Cardiac muscle cell (in vitro differentiated cells and primary cell): ENCODE measurements at regions not wholly inside any gene's neighbourhood (a gene's known extent, or its start where the extent isn't known, plus 50 kb on each side); places are given as distances from the start of the nearest gene placed in this dataset.

Source experiments
- DNase-seq, 2 donors: peaks; one replicate each; pipeline versions ENCODE4 v3.0.0 to v3.0.0-alpha.2; 2010 to 2017; ENCODE audit warnings: low read depth in 1 of 2, low spot score in 1 of 2
- H3K27ac ChIP-seq: fragments of 200-600 bp; sonication (generic); 2 replicates; pipeline ENCODE4 v1.5.1; 2016
- H3K27me3 ChIP-seq: fragments of 200-600 bp; sonication (generic); 2 replicates; pipeline ENCODE4 v1.6.0; 2016; ENCODE audit warnings: control low read depth
- H3K36me3 ChIP-seq: fragments of 200-600 bp; sonication (generic); 2 replicates; pipeline ENCODE4 v1.5.1; 2016; ENCODE audit warnings: control low read depth
- H3K4me1 ChIP-seq: fragments of 200-600 bp; sonication (generic); 2 replicates; pipeline ENCODE4 v1.8.1; 2017; ENCODE audit warnings: low read depth, mild to moderate bottlenecking, mixed run types
- H3K4me3 ChIP-seq: fragments of 200-600 bp; sonication (generic); 2 replicates; pipeline ENCODE4 v1.5.1; 2016; ENCODE audit warnings: mild to moderate bottlenecking
- H3K9me3 ChIP-seq: fragments of 200-600 bp; sonication (generic); 2 replicates; pipeline ENCODE4 v1.5.1; 2017; ENCODE audit warnings: low read depth, mild to moderate bottlenecking, control low read depth
- CTCF ChIP-seq: IDR thresholded peaks from 2 replicates; pipeline ENCODE4 v1.5.1; 2012; ENCODE audit warnings: low read depth, mild to moderate bottlenecking, low read length

GRCh38 chr18:24918257-24918656 is 433.7 kb downstream of the ZNF521 start:
- Histone ChIP-seq H3K4me1 (peaks cover 2% of the 10 kb centered on the region), H3K27ac (no peak overlapping the region), H3K36me3 (no peaks in the 10 kb centered on the region), H3K4me3 (no peak overlapping the region), H3K9me3 (no peaks in the 10 kb centered on the region), H3K27me3 (no peaks in the 10 kb centered on the region)
- no peak for DNase-seq
- TF ChIP-seq CTCF = no peak

GRCh38 chr18:24919181-24919797 is 432.7 kb downstream of the ZNF521 start:
- Histone ChIP-seq H3K36me3 (no peaks in the 10 kb centered on the region), H3K4me3 (no peak overlapping the region), H3K9me3 (no peaks in the 10 kb centered on the region), H3K4me1 (peaks cover 2% of the 10 kb centered on the region), H3K27me3 (no peaks in the 10 kb centered on the region), H3K27ac (no peak overlapping the region)
- no peak for DNase-seq
- TF ChIP-seq CTCF = no peak

- H3K9me3 ChIP-seq = no peaks in the 10 kb centered on the region
- H3K27ac ChIP-seq = no peak overlapping the region
- no peaks in the 10 kb centered on the region for H3K36me3 ChIP-seq
- peaks cover 2% of the 10 kb centered on the region for H3K4me1 ChIP-seq
- no peak overlapping the region for H3K4me3 ChIP-seq
- peaks cover 5% of the 10 kb centered on the region for H3K27me3 ChIP-seq
- no peak for TF ChIP-seq CTCF
- no peak for DNase-seq
Observed at GRCh38 chr18:24922491-24922890, 429.5 kb downstream of the ZNF521 start.

DNA sequence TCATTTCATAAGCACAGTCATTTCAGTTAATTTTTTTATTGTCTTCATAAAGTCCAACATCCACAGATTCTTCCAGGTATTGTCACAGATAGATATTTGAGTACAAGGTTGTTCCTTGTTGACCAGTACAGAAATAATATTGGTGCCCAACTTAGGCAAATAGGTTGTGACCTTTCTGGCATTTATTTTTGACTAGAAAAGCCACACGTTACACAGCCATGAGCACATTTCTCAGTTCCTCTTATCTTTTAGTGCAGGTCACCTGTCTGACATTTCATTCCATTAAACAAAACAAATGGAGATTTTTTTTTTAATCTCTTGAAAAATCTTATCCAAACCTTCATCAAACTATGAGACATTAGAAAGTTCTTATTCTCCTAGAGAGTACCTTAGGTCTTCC is 428.8 kb downstream of the ZNF521 start:
- no peak for DNase-seq
- no peak for TF ChIP-seq CTCF
- H3K4me3 ChIP-seq = no peak overlapping the region

GRCh38 chr18:24924066-24924716 is 427.8 kb downstream of the ZNF521 start:
- Histone ChIP-seq H3K27me3 (peaks cover 5% of the 10 kb centered on the region), H3K4me1 (peaks cover 12% of the 10 kb centered on the region), H3K4me3 (no peak overlapping the region), H3K9me3 (no peaks in the 10 kb centered on the region), H3K27ac (no peak overlapping the region), H3K36me3 (no peaks in the 10 kb centered on the region)
- no peak for TF ChIP-seq CTCF
- DNase-seq = no peak

More for the DNA sequence above, 428.8 kb downstream of the ZNF521 start:
- Histone ChIP-seq H3K27ac (no peak overlapping the region), H3K4me1 (peaks cover 4% of the 10 kb centered on the region), H3K9me3 (no peaks in the 10 kb centered on the region), H3K27me3 (peaks cover 5% of the 10 kb centered on the region), H3K36me3 (no peaks in the 10 kb centered on the region)
